A673 (cell line): ENCODE measurements at regions not wholly inside any gene's neighbourhood (a gene's known extent, or its start where the extent isn't known, plus 50 kb on each side); places are given as distances from the start of the nearest gene placed in this dataset.

Experiments used
- BruUV-seq: library from RNA; stranded (reverse); fragments of 400-500 nt; replicated peaks from 2 replicates; lab custom pipeline; 2021; lab: Mats Ljungman, UMichigan
- CTCF ChIA-PET: fragments of 300-600 bp; sonication (Branson Sonifier 250); formaldehyde crosslinking; loops from one replicate; lab custom pipeline; 2022; ENCODE audit warnings: antibody characterized with exemption; lab: Charles Lee
- POLR2A ChIA-PET: fragments of 300-600 bp; sonication (Branson Sonifier 250); formaldehyde crosslinking; loops from one replicate; lab custom pipeline; 2022; ENCODE audit warnings: antibody characterized with exemption; ENCODE audit not compliant: low non-redundant PET; lab: Charles Lee
- DNase-seq: peaks from one replicate; pipeline ENCODE4 v3.0.0-alpha.2; 2015; ENCODE audit warnings: low spot score
- H3K27ac ChIP-seq: fragments of 200-600 bp; sonication (generic); 2 replicates; pipeline ENCODE4 v1.5.1; 2016; ENCODE audit warnings: mixed run types, low read depth, mild to moderate bottlenecking, mixed read lengths, antibody characterized with exemption, low read length; ENCODE audit not compliant: poor library complexity, severe bottlenecking
- H3K27me3 ChIP-seq: fragments of 200-600 bp; sonication (generic); replicated peaks from 2 replicates; pipeline ENCODE4 v1.6.1; 2017; ENCODE audit warnings: mixed run types, low read depth, mild to moderate bottlenecking, mixed read lengths, antibody characterized with exemption, low read length; ENCODE audit not compliant: insufficient read depth, poor library complexity
- H3K36me3 ChIP-seq: fragments of 200-600 bp; sonication (generic); 2 replicates; pipeline ENCODE4 v1.6.1; 2016; ENCODE audit warnings: mixed run types, mild to moderate bottlenecking, mixed read lengths, antibody characterized with exemption, low read length; ENCODE audit not compliant: insufficient read depth, poor library complexity, severe bottlenecking
- H3K4me1 ChIP-seq: fragments of 200-600 bp; sonication (generic); 2 replicates; pipeline ENCODE4 v1.6.1; 2017; ENCODE audit warnings: mixed run types, mild to moderate bottlenecking, mixed read lengths, antibody characterized with exemption, low read length; ENCODE audit not compliant: insufficient read depth, poor library complexity, severe bottlenecking
- H3K4me3 ChIP-seq: fragments of 200-600 bp; sonication (generic); 2 replicates; pipeline ENCODE4 v1.5.1; 2016; ENCODE audit warnings: low read depth, mixed run types, mild to moderate bottlenecking, mixed read lengths, low read length; ENCODE audit not compliant: poor library complexity, severe bottlenecking
- H3K9me3 ChIP-seq: fragments of 200-600 bp; sonication (generic); 2 replicates; pipeline ENCODE4 v1.6.1; 2016; ENCODE audit warnings: mixed run types, low read depth, mild to moderate bottlenecking, mixed read lengths, antibody characterized with exemption, low read length; ENCODE audit not compliant: poor library complexity, severe bottlenecking
- CTCF ChIP-seq: fragments of 300-800, 200-600 bp; sonication (generic); conservative IDR thresholded peaks from 2 replicates; pipeline ENCODE4 v1.5.1; 2017; ENCODE audit warnings: low read depth, mild to moderate bottlenecking, antibody characterized with exemption, low read length, moderate library complexity, mixed read lengths
- EZH2 ChIP-seq: fragments of 200-600 bp; sonication (generic); IDR thresholded peaks from 2 replicates; pipeline ENCODE4 v1.6.1; 2017; ENCODE audit warnings: borderline replicate concordance, low read depth, mild to moderate bottlenecking, mixed read lengths, antibody characterized with exemption, low read length; ENCODE audit not compliant: poor library complexity, severe bottlenecking
- intact Hi-C: fragments of 100-400 bp; cut with micrococcal nuclease; formaldehyde crosslinking; loops from one replicate; pipeline ENCODE4 v1.10.0; 2022; ENCODE audit not compliant: unreplicated experiment

DNA sequence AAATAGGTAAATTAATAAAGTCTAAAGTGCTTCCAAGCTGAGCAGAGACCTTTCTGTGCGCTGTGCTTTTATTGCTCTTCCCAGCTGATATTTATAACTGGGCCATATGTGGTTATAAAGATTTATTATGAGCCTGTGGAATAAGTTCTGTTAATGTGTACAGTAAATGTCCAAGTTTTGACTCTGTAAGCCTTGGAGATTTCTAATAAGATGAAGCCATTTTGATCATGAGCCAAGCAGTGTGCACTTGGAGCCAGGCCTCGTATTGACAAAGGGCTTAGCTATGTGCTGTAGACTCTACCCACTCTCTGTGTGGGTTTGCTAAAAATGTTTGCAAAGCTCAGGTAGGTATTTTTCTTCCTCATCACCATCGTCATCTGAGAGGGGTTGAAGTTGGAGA lies 361.1 kb downstream of the FOXA2 start:
- no peaks in the 10 kb centered on the region for H3K4me1 ChIP-seq
- intact Hi-C loops: no loop called here
- no peaks in the 10 kb centered on the region for H3K9me3 ChIP-seq
- CTCF ChIA-PET: no interaction called here
- TF ChIP-seq EZH2: no peak
- no peak for TF ChIP-seq CTCF
- DNase-seq: no peak
- peaks cover 78% of the 10 kb centered on the region for H3K27me3 ChIP-seq
- no peak overlapping the region for H3K4me3 ChIP-seq
- POLR2A ChIA-PET: no interaction called here
- no peaks in the 10 kb centered on the region for H3K36me3 ChIP-seq
- H3K27ac ChIP-seq: no peak overlapping the region
- no TSS peak for BruUV-seq

DNA sequence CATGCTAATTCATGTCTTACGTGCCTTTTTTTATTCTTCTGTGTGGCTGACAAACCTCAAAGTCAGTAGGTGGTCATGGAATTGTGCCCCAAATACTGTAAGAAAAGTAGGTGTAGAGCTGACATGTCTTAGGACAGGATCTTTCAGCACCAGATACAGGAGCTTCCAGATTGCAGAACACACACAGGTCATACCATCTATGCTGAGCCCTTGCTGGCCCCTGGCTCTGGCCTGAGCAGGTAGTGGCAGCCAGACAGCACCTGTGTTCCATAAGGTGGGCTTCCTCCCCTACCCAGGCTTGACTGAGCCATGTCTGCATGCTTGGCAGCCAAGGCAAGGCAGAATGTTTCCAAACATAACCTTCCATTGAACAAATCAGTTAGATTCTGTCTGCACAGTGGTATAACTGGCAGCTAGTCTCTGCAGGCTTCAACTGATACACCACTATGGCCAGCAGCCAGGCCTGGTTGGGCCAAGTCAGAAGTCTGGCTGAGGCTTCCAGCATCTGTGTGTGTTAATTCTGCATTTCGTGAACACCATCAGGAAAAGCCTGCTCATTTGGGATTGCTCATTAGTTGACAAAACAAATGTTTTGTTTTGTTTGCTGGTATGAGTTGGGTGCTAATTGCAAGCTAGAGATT lies 366.5 kb downstream of the FOXA2 start:
- BruUV-seq: no TSS peak
- H3K27me3 ChIP-seq: peaks cover 84% of the 10 kb centered on the region
- ChIA-PET POLR2A (no interaction called here), CTCF (no interaction called here)
- no peak overlapping the region for H3K4me3 ChIP-seq
- DNase-seq: no peak
- no peak for TF ChIP-seq EZH2
- no peak for TF ChIP-seq CTCF
- no peaks in the 10 kb centered on the region for H3K9me3 ChIP-seq
- H3K36me3 ChIP-seq: no peaks in the 10 kb centered on the region
- H3K27ac ChIP-seq: no peak overlapping the region
- no peaks in the 10 kb centered on the region for H3K4me1 ChIP-seq
- intact Hi-C loops: no loop called here

DNA sequence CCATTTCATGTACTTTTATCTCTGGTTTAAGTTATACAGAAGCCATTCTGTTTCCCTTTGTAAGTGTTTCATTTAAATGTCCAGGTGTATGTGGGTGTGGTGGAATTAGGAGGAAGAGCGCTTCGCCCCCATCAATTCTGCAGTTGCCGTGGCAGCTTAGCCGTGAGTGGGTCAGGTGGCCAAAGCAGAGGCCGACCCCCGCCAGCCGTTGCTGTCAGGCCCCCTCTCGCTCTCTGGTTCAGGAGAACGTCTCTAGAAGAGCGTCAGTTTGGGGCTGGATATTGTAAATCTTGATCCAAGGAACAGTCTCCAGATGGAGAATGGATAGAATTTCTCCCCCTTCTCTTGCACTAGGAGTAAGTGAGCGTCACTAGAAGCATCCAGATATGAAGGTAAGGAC lies 367.4 kb downstream of the FOXA2 start:
- BruUV-seq: no TSS peak

More for the DNA sequence above, 367.4 kb downstream of the FOXA2 start:
- no peak overlapping the region for H3K4me3 ChIP-seq
- no peaks in the 10 kb centered on the region for H3K4me1 ChIP-seq
- intact Hi-C loops: no loop called here
- H3K27me3 ChIP-seq: peaks cover 80% of the 10 kb centered on the region
- TF ChIP-seq EZH2: no peak
- no peak for TF ChIP-seq CTCF
- ChIA-PET POLR2A (no interaction called here), CTCF (no interaction called here)
- no peak for DNase-seq
- no peaks in the 10 kb centered on the region for H3K9me3 ChIP-seq
- H3K36me3 ChIP-seq: no peaks in the 10 kb centered on the region
- no peak overlapping the region for H3K27ac ChIP-seq
